Fibroblast of mammary gland (primary cell): ENCODE measurements at regions not wholly inside any gene's neighbourhood (a gene's known extent, or its start where the extent isn't known, plus 50 kb on each side); places are given as distances from the start of the nearest gene placed in this dataset.
A peak's percentile ranks its signal among the peaks of the same experiment; 100 is the strongest.

ENCODE experiments used
- DNase-seq: peaks from one replicate; pipeline ENCODE4 v3.0.0-alpha.2; 2010; ENCODE audit warnings: low read depth
- H3K4me3 ChIP-seq: 2 replicates; pipeline ENCODE4 v1.5.1; 2011; ENCODE audit warnings: low read depth, mild to moderate bottlenecking, low read length, moderate library complexity; ENCODE audit not compliant: control insufficient read depth
- CTCF ChIP-seq: conservative IDR thresholded peaks from 2 replicates; pipeline ENCODE4 v1.5.1; 2011; ENCODE audit warnings: low read depth, low read length, inconsistent platforms; ENCODE audit not compliant: control insufficient read depth, insufficient read depth

GRCh38 chr10:47176903-47177868, 122.8 kb upstream of the GDF10 start:
- H3K4me3 ChIP-seq, result no peak overlapping the region
- peak; percentile 22 for DNase-seq
- no peak for TF ChIP-seq CTCF

- no peak for DNase-seq
- no peak overlapping the region for H3K4me3 ChIP-seq
- TF ChIP-seq CTCF, result no peak
Measured at GRCh38 chr10:47178537-47179290, 121.3 kb upstream of the GDF10 start.

- TF ChIP-seq CTCF, result no peak
- no peak for DNase-seq
- no peak overlapping the region for H3K4me3 ChIP-seq
Measured at GRCh38 chr10:47179291-47179647, 120.7 kb upstream of the GDF10 start.

- no peak overlapping the region for H3K4me3 ChIP-seq
- DNase-seq, result no peak
- no peak for TF ChIP-seq CTCF
Measured at GRCh38 chr10:47181052-47181849, 118.7 kb upstream of the GDF10 start.

GRCh38 chr10:47182934-47183703, 116.9 kb upstream of the GDF10 start:
- no peak for TF ChIP-seq CTCF
- DNase-seq, result no peak

GRCh38 chr10:47183704-47184041, 116.3 kb upstream of the GDF10 start:
- H3K4me3 ChIP-seq, result no peak overlapping the region
- peak; percentile 57 for DNase-seq
- no peak for TF ChIP-seq CTCF

More at GRCh38 chr10:47182934-47183703, 116.9 kb upstream of the GDF10 start:
- H3K4me3 ChIP-seq, result no peak overlapping the region
